Astrocyte of the spinal cord (primary cell): ENCODE measurements at regions not wholly inside any gene's neighbourhood (a gene's known extent, or its start where the extent isn't known, plus 50 kb on each side); places are given as distances from the start of the nearest gene placed in this dataset.
"Not testable (repeated sequence)": the region's sequence is repeated elsewhere in the genome, so short reads cannot be mapped to it uniquely, and the experiment has no call there.

ENCODE experiments used
- DNase-seq: peaks from one replicate; pipeline ENCODE4 v3.0.0; 2011; ENCODE audit warnings: low read depth, low spot score
- H3K4me3 ChIP-seq: 2 replicates; pipeline ENCODE4 v1.5.1; 2011; ENCODE audit warnings: low read depth, mild to moderate bottlenecking, low read length, moderate library complexity
- CTCF ChIP-seq: IDR thresholded peaks from 2 replicates; pipeline ENCODE4 v1.5.1; 2012; ENCODE audit warnings: low read depth, mild to moderate bottlenecking, low read length, inconsistent platforms
- in situ Hi-C: cut with HindIII; loops from 2 replicates; pipeline ENCODE4 v1.10.0; 2017; ENCODE audit warnings: low sequenced_read_pairs

- H3K4me3 ChIP-seq = no peak overlapping the region
- in situ Hi-C loops = no loop called here
These were observed 682.8 kb downstream of the TFAP2A start for GRCh38 chr6:9732056-9732455.

DNA sequence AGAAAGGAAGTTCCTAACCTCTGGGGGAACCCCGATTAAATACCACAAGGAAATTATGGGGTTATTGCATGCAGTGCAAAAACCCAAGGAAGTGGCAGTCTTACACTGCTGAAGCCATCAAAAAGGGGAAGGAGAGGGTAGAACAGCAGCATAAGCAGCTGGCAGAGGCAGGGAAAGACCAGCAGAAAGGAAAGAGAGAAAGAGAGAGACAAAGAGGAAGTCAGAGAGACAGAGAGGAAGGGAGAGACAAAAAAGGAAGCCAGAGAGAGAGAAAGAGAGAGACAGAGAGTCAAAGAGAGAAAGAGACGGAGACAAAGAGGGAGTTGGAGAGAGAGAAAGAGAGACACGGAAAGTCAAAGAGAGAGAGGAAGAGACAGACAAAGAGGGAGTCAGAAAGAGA, 689.1 kb downstream of the TFAP2A start:
- in situ Hi-C loops, H3K4me3 ChIP-seq, DNase-seq: not testable (repeated sequence)

More at GRCh38 chr6:9732056-9732455, 682.8 kb downstream of the TFAP2A start:
- DNase-seq = no peak
- TF ChIP-seq CTCF = no peak

DNA sequence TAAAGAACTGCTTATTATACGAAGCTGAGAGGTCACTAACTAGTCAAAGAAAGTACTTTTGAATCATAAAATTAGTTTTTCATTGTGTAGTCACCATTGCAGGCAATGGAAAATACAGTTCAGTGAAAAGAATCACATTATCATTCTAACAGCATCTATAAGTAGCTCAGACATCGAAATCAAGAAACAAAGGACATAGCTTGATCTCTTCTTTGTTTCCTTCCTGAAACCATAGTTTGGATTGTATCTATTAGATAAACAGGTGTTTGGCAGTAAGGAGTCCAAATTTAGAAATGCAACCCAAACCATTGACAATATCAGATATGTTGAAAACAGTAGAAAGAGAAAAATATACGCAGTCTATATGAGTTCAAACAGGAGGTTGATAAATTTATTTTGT, 697.3 kb downstream of the TFAP2A start:
- in situ Hi-C loops = no loop called here
- DNase-seq = no peak
- TF ChIP-seq CTCF = no peak

DNA sequence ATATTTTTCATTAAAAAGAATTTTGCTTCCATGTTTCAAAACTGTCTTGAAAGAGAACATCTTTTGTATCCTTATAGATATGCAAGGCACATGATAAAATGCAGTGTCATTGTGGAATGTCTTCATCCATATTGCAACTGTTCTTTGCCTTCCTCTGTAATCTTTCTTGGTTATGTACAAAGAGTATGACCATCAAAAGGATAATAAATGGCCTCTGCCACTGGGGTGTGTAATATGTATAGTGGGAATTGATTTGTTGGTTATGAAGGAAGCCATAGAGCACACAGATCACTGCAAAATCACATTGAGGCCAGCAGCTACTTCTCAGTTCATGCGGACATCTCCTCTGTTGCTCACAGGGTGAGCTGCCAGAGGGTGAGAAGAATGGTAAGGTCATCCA, 703.5 kb downstream of the TFAP2A start:
- no peak for TF ChIP-seq CTCF
- no peak for DNase-seq
- no peak overlapping the region for H3K4me3 ChIP-seq
- in situ Hi-C loops = no loop called here

More for the DNA sequence above, 697.3 kb downstream of the TFAP2A start:
- H3K4me3 ChIP-seq = no peak overlapping the region

- in situ Hi-C loops = no loop called here
- DNase-seq = no peak
These were observed 704.3 kb downstream of the TFAP2A start for GRCh38 chr6:9710574-9710973.

DNA sequence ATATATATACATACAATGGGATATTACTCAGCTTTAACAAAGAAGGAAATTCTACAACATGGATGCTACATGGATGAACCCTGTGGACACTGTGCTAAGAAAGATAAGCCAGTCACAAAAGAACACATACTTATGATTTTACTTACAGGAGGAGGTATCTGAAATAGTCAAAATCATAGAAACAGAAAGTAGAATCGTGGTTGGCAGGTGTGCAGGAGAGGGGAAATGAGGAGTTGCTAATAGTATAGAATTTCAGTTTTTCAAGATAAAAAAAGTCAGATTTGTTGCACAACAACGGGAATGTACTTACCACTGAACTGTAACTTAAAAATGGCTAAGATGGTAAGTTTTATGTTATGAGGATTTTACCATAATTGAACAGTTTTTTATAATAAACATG, 706.3 kb downstream of the TFAP2A start:
- H3K4me3 ChIP-seq = no peak overlapping the region
- in situ Hi-C loops = no loop called here
- no peak for DNase-seq
- TF ChIP-seq CTCF = no peak

More at GRCh38 chr6:9710574-9710973, 704.3 kb downstream of the TFAP2A start:
- no peak for TF ChIP-seq CTCF
- no peak overlapping the region for H3K4me3 ChIP-seq

DNA sequence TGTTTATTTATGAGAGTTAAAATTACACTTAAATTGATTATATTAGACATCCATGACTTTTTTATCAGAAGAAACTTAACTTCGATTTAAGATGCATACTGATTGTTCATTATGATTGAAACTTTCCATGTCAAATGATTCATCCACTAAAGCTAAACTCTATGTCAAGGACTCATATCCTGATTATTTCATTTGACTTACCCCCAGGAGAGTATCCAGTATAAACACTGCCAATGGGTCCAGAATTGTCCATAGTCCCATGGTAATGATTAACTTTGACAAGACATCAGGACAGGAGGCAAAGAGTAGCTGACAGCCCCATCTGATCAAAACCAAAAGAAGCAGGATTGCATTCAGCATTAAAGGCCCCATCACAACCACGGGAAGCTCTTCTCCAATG, 709.9 kb downstream of the TFAP2A start:
- in situ Hi-C loops = no loop called here
- no peak for TF ChIP-seq CTCF
- DNase-seq = no peak

More for the DNA sequence above, 709.9 kb downstream of the TFAP2A start:
- H3K4me3 ChIP-seq = no peak overlapping the region
